Tibial nerve (tissue), 3 donors: ENCODE measurements at regions not wholly inside any gene's neighbourhood (a gene's known extent, or its start where the extent isn't known, plus 50 kb on each side); places are given as distances from the start of the nearest gene placed in this dataset.

Source experiments
- CTCF ChIP-seq, 5 experiments: fragments of 200-600 bp in 3 of 5; fragments of 450-650 bp in 2 of 5; sonication (generic) in 3 of 5; IDR thresholded peaks; one replicate each; pipeline ENCODE4 v1.5.1; 2016 to 2019; ENCODE audit warnings: antibody characterized with exemption in 5 of 5, mild to moderate bottlenecking in 3 of 5, moderate library complexity in 2 of 5
- POLR2A ChIP-seq, 2 donors: fragments of 450-650 bp; IDR thresholded peaks; one replicate each; pipeline ENCODE4 v1.6.1; 2017; ENCODE audit warnings: antibody characterized with exemption in 2 of 2, mild to moderate bottlenecking in 2 of 2, moderate library complexity in 2 of 2

GRCh38 chr10:90414926-90415325, 442.9 kb downstream of the HTR7 start:
- no peak for TF ChIP-seq CTCF (IDR thresholded peaks at IDR 0.05)
- no peak for TF ChIP-seq POLR2A (IDR thresholded peaks at IDR 0.05)
